ENCODE measurements at regions not wholly inside any gene's neighbourhood (a gene's known extent, or its start where the extent isn't known, plus 50 kb on each side); places are given as distances from the start of the nearest gene placed in this dataset.

- no peak for TF ChIP-seq CTCF (IDR thresholded peaks at IDR 0.05 in 8 of 11, conservative IDR thresholded peaks at IDR 0.05 in 3 of 11)
- no peak for TF ChIP-seq POLR2A (IDR thresholded peaks at IDR 0.05)
Observed at GRCh38 chr12:41709463-41710285, 435.0 kb downstream of the GXYLT1 start.
